ENCODE measurements at regions not wholly inside any gene's neighbourhood (a gene's known extent, or its start where the extent isn't known, plus 50 kb on each side); places are given as distances from the start of the nearest gene placed in this dataset.
A peak's percentile ranks its signal among the peaks of the same experiment; 100 is the strongest.

DNA sequence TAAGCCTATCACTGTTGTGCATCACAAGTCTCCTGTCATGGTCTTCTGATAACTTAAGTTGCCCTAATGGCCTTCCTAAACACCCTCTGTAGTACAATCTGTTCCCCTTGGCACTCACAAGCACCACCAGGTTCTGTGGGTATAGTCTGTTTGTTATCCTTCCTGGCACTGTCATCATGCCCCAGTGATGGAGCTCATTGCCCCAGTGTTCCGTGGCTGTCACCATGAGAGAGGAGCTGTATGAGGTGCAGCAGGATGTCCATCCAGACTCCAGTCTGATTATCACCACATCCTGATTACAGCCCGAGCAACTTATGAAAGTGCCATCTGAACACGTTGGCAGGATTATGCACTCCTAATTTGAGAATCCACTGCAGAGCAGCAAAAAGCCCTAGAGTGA lies 380.1 kb downstream of the FRK start:
- H2BK5ac ChIP-seq (ENCODE audit: low read depth, low read length, poor library complexity) = no peak overlapping the region
- no peak overlapping the region for H3K27ac ChIP-seq (ENCODE audit: low read depth, low read length)
- no peak overlapping the region for H3K4me3 ChIP-seq (ENCODE audit: low read depth, low read length)
- H2BK120ac ChIP-seq (ENCODE audit: insufficient read depth, low read length, poor library complexity) = no peak overlapping the region
- no peaks in the 10 kb centered on the region for H3K79me1 ChIP-seq (ENCODE audit: low read length)
- no peak overlapping the region for H4K8ac ChIP-seq (ENCODE audit: low read depth, low read length)
- no peaks in the 10 kb centered on the region for H3K79me2 ChIP-seq (ENCODE audit: control insufficient read depth, insufficient read depth, low read length, poor library complexity)
- H3K4me2 ChIP-seq (ENCODE audit: low read length) = no peak overlapping the region
- H3K14ac ChIP-seq (ENCODE audit: low read length) = no peak overlapping the region
- H4K91ac ChIP-seq (ENCODE audit: low read depth, low read length) = no peak overlapping the region
- no peaks in the 10 kb centered on the region for H3K27me3 ChIP-seq (ENCODE audit: insufficient read depth, low read length)
- no peak overlapping the region for H2BK12ac ChIP-seq (ENCODE audit: low read length)
- no peak overlapping the region for H3K4ac ChIP-seq (ENCODE audit: low read depth, low read length)
- peak overlapping the region; percentile 58 for H3K9ac ChIP-seq (ENCODE audit: low read length)
- H2AK5ac ChIP-seq (ENCODE audit: low read length) = no peak overlapping the region
- no peak overlapping the region for H2AFZ ChIP-seq (ENCODE audit: insufficient read depth, low read length, poor library complexity)
- H3K18ac ChIP-seq (ENCODE audit: low read length) = no peak overlapping the region
- no peak overlapping the region for H3K23ac ChIP-seq (ENCODE audit: low read length)
- no CpG with 5 or more reads among the region's 3 CpGs for WGBS (ENCODE audit: extremely low coverage, insufficient coverage, insufficient read length)
- no peaks in the 10 kb centered on the region for H3K36me3 ChIP-seq (ENCODE audit: control insufficient read depth in 1 of 2, insufficient read depth in 2 of 2, low read length in 2 of 2)
- H3K4me1 ChIP-seq (ENCODE audit: control insufficient read depth in 1 of 2, insufficient read depth in 2 of 2, low read length in 2 of 2) = no peaks in the 10 kb centered on the region
- no peak for DNase-seq
- no peaks in the 10 kb centered on the region for H3K9me3 ChIP-seq (ENCODE audit: insufficient read depth, low read depth, low read length)
- no peak overlapping the region for H4K12ac ChIP-seq (ENCODE audit: low read depth, low read length)

DNA sequence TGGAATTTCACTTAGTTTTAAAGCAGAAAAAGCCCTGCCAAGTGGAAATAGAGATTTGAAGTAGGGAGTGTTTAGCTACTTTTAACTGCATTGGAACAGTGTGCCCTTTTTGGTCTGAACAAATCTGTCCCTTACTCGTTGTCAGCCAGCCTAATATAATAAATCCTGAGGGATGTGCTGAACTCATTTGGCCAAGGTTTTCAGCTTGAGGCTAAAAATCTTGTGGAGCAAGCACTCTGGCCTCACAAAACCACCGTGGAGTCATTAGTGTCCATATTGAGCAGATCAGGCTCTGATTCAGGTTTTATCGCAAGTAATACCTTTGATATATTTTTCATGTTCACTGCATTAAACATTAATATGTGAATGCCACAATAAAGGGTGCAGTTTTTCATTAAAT lies 383.5 kb downstream of the FRK start:
- no peak overlapping the region for H3K18ac ChIP-seq (ENCODE audit: low read length)
- H2BK120ac ChIP-seq (ENCODE audit: insufficient read depth, low read length, poor library complexity) = no peak overlapping the region
- no CpG with 5 or more reads among the region's 3 CpGs for WGBS (ENCODE audit: extremely low coverage, insufficient coverage, insufficient read length)
- H3K4ac ChIP-seq (ENCODE audit: low read depth, low read length) = no peak overlapping the region
- no peak overlapping the region for H2AFZ ChIP-seq (ENCODE audit: insufficient read depth, low read length, poor library complexity)
- H3K4me1 ChIP-seq (ENCODE audit: control insufficient read depth in 1 of 2, insufficient read depth in 2 of 2, low read length in 2 of 2) = no peaks in the 10 kb centered on the region
- no peak overlapping the region for H4K12ac ChIP-seq (ENCODE audit: low read depth, low read length)
- no peak overlapping the region for H2BK5ac ChIP-seq (ENCODE audit: low read depth, low read length, poor library complexity)
- DNase-seq = no peak
- no peaks in the 10 kb centered on the region for H3K27me3 ChIP-seq (ENCODE audit: insufficient read depth, low read length)
- no peak overlapping the region for H2BK12ac ChIP-seq (ENCODE audit: low read length)
- no peak overlapping the region for H3K14ac ChIP-seq (ENCODE audit: low read length)
- no peak overlapping the region for H3K9ac ChIP-seq (ENCODE audit: low read length)
- no peaks in the 10 kb centered on the region for H3K79me2 ChIP-seq (ENCODE audit: control insufficient read depth, insufficient read depth, low read length, poor library complexity)
- no peak overlapping the region for H3K27ac ChIP-seq (ENCODE audit: low read depth, low read length)
- H3K36me3 ChIP-seq (ENCODE audit: control insufficient read depth in 1 of 2, insufficient read depth in 2 of 2, low read length in 2 of 2) = no peaks in the 10 kb centered on the region
- H4K8ac ChIP-seq (ENCODE audit: low read depth, low read length) = no peak overlapping the region
- H4K91ac ChIP-seq (ENCODE audit: low read depth, low read length) = no peak overlapping the region
- H3K79me1 ChIP-seq (ENCODE audit: low read length) = no peaks in the 10 kb centered on the region
- H2AK5ac ChIP-seq (ENCODE audit: low read length) = no peak overlapping the region
- H3K4me2 ChIP-seq (ENCODE audit: low read length) = no peak overlapping the region
- no peak overlapping the region for H3K23ac ChIP-seq (ENCODE audit: low read length)
- H3K9me3 ChIP-seq (ENCODE audit: insufficient read depth, low read depth, low read length) = no peaks in the 10 kb centered on the region
- no peak overlapping the region for H3K4me3 ChIP-seq (ENCODE audit: low read depth, low read length)

DNA sequence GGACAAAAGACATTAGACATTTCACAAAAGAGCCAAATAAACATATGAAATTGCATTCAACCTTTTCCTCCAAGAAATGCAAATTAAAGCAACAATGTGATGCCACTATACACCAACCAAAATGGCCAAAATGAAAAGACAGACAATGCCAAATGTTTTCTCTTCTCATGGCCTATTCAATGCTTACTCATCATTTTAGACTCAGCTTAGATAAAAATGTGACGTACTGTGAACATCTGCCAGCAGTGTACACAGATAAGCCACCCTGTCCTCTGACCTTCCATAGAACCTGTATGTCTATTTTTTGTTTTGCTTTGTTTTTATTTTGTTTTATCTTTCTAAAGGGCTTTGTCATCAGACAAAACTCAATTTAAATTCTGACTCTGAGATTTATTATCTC lies 385.2 kb downstream of the FRK start:
- H3K79me1 ChIP-seq (ENCODE audit: low read length) = no peaks in the 10 kb centered on the region
- H3K36me3 ChIP-seq (ENCODE audit: control insufficient read depth in 1 of 2, insufficient read depth in 2 of 2, low read length in 2 of 2) = no peaks in the 10 kb centered on the region
- no peak overlapping the region for H4K91ac ChIP-seq (ENCODE audit: low read depth, low read length)
- no peak overlapping the region for H2BK5ac ChIP-seq (ENCODE audit: low read depth, low read length, poor library complexity)
- H3K27me3 ChIP-seq (ENCODE audit: insufficient read depth, low read length) = no peaks in the 10 kb centered on the region
- H3K23ac ChIP-seq (ENCODE audit: low read length) = no peak overlapping the region
- H2AK5ac ChIP-seq (ENCODE audit: low read length) = no peak overlapping the region
- H3K4ac ChIP-seq (ENCODE audit: low read depth, low read length) = no peak overlapping the region
- no peaks in the 10 kb centered on the region for H3K79me2 ChIP-seq (ENCODE audit: control insufficient read depth, insufficient read depth, low read length, poor library complexity)
- no peak overlapping the region for H4K8ac ChIP-seq (ENCODE audit: low read depth, low read length)
- H3K9ac ChIP-seq (ENCODE audit: low read length) = no peak overlapping the region
- no peak overlapping the region for H2AFZ ChIP-seq (ENCODE audit: insufficient read depth, low read length, poor library complexity)
- H3K18ac ChIP-seq (ENCODE audit: low read length) = no peak overlapping the region
- H3K9me3 ChIP-seq (ENCODE audit: insufficient read depth, low read depth, low read length) = no peaks in the 10 kb centered on the region
- H3K27ac ChIP-seq (ENCODE audit: low read depth, low read length) = no peak overlapping the region
- H3K4me1 ChIP-seq (ENCODE audit: control insufficient read depth in 1 of 2, insufficient read depth in 2 of 2, low read length in 2 of 2) = no peaks in the 10 kb centered on the region
- H2BK12ac ChIP-seq (ENCODE audit: low read length) = no peak overlapping the region
- no peak overlapping the region for H3K14ac ChIP-seq (ENCODE audit: low read length)
- no peak overlapping the region for H3K4me3 ChIP-seq (ENCODE audit: low read depth, low read length)
- H2BK120ac ChIP-seq (ENCODE audit: insufficient read depth, low read length, poor library complexity) = no peak overlapping the region
- H4K12ac ChIP-seq (ENCODE audit: low read depth, low read length) = no peak overlapping the region
- no CpG with 5 or more reads among the region's 1 CpG for WGBS (ENCODE audit: extremely low coverage, insufficient coverage, insufficient read length)
- no peak for DNase-seq
- H3K4me2 ChIP-seq (ENCODE audit: low read length) = no peak overlapping the region

DNA sequence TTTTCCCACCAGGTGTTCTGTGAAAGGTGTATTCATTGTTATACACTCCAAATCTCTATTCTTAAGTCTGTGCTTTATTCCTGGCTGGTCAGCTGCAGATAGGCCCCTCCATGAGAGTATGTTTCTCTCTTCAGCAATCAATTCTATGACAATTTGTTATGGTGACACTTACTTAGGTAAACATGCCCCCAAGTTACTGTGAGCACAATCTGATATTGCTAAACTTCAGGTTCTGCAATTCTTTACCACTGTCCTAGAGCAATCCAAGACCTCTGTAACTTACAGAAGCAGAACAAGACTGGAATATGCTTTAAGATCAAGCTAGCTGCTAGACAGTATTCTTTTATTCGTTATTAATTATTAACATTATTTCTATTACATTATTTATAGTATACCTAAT lies 391.9 kb downstream of the FRK start:
- Histone ChIP-seq H4K91ac (ENCODE audit: low read depth, low read length) (no peak overlapping the region), H2BK120ac (ENCODE audit: insufficient read depth, low read length, poor library complexity) (no peak overlapping the region), H4K12ac (ENCODE audit: low read depth, low read length) (no peak overlapping the region), H3K14ac (ENCODE audit: low read length) (no peak overlapping the region), H3K4me2 (ENCODE audit: low read length) (no peak overlapping the region), H2AFZ (ENCODE audit: insufficient read depth, low read length, poor library complexity) (no peak overlapping the region), H2AK5ac (ENCODE audit: low read length) (no peak overlapping the region), H3K9me3 (ENCODE audit: insufficient read depth, low read depth, low read length) (no peaks in the 10 kb centered on the region), H3K27me3 (ENCODE audit: insufficient read depth, low read length) (no peaks in the 10 kb centered on the region), H3K36me3 (ENCODE audit: control insufficient read depth in 1 of 2, insufficient read depth in 2 of 2, low read length in 2 of 2) (no peaks in the 10 kb centered on the region), H3K79me1 (ENCODE audit: low read length) (no peaks in the 10 kb centered on the region), H3K4me1 (ENCODE audit: control insufficient read depth in 1 of 2, insufficient read depth in 2 of 2, low read length in 2 of 2) (no peaks in the 10 kb centered on the region), H3K4ac (ENCODE audit: low read depth, low read length) (no peak overlapping the region), H3K9ac (ENCODE audit: low read length) (no peak overlapping the region), H2BK12ac (ENCODE audit: low read length) (no peak overlapping the region), H3K23ac (ENCODE audit: low read length) (no peak overlapping the region), H3K79me2 (ENCODE audit: control insufficient read depth, insufficient read depth, low read length, poor library complexity) (no peaks in the 10 kb centered on the region), H2BK5ac (ENCODE audit: low read depth, low read length, poor library complexity) (no peak overlapping the region), H3K27ac (ENCODE audit: low read depth, low read length) (no peak overlapping the region), H3K4me3 (ENCODE audit: low read depth, low read length) (no peak overlapping the region), H3K18ac (ENCODE audit: low read length) (no peak overlapping the region), H4K8ac (ENCODE audit: low read depth, low read length) (no peak overlapping the region)
- no CpG with 5 or more reads among the region's 1 CpG for WGBS (ENCODE audit: extremely low coverage, insufficient coverage, insufficient read length)
- DNase-seq = no peak

DNA sequence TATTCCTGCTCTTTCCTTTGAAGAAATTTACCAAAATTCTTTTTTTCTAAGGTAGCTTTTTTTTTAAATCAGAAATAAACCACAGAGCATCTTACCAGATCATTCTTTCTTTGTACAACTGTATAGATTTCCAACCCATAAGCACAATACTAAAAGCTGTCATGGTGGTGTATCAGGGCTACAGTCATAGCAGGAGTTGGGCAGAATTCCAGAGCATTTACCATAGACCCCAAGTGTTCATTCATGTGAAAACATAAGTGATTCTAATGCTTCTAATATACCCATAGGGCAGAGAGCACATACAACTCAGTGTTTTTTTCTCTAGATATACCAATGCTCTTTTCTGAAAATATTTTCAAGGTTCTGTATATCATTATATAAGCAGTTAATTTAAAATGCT lies 392.5 kb downstream of the FRK start:
- Histone ChIP-seq H3K14ac (ENCODE audit: low read length) (no peak overlapping the region), H2BK12ac (ENCODE audit: low read length) (no peak overlapping the region), H3K79me2 (ENCODE audit: control insufficient read depth, insufficient read depth, low read length, poor library complexity) (no peaks in the 10 kb centered on the region), H3K23ac (ENCODE audit: low read length) (no peak overlapping the region), H3K9ac (ENCODE audit: low read length) (no peak overlapping the region), H4K91ac (ENCODE audit: low read depth, low read length) (no peak overlapping the region), H3K4ac (ENCODE audit: low read depth, low read length) (no peak overlapping the region), H3K27ac (ENCODE audit: low read depth, low read length) (no peak overlapping the region), H2AK5ac (ENCODE audit: low read length) (no peak overlapping the region), H2BK120ac (ENCODE audit: insufficient read depth, low read length, poor library complexity) (no peak overlapping the region), H2AFZ (ENCODE audit: insufficient read depth, low read length, poor library complexity) (no peak overlapping the region), H4K8ac (ENCODE audit: low read depth, low read length) (no peak overlapping the region), H3K4me3 (ENCODE audit: low read depth, low read length) (no peak overlapping the region), H2BK5ac (ENCODE audit: low read depth, low read length, poor library complexity) (no peak overlapping the region), H4K12ac (ENCODE audit: low read depth, low read length) (no peak overlapping the region), H3K4me2 (ENCODE audit: low read length) (no peak overlapping the region), H3K4me1 (ENCODE audit: control insufficient read depth in 1 of 2, insufficient read depth in 2 of 2, low read length in 2 of 2) (no peaks in the 10 kb centered on the region), H3K36me3 (ENCODE audit: control insufficient read depth in 1 of 2, insufficient read depth in 2 of 2, low read length in 2 of 2) (no peaks in the 10 kb centered on the region), H3K9me3 (ENCODE audit: insufficient read depth, low read depth, low read length) (no peaks in the 10 kb centered on the region), H3K27me3 (ENCODE audit: insufficient read depth, low read length) (no peaks in the 10 kb centered on the region), H3K18ac (ENCODE audit: low read length) (no peak overlapping the region), H3K79me1 (ENCODE audit: low read length) (no peaks in the 10 kb centered on the region)
- no peak for DNase-seq
